ENCODE measurements at regions not wholly inside any gene's neighbourhood (a gene's known extent, or its start where the extent isn't known, plus 50 kb on each side); places are given as distances from the start of the nearest gene placed in this dataset.

DNA sequence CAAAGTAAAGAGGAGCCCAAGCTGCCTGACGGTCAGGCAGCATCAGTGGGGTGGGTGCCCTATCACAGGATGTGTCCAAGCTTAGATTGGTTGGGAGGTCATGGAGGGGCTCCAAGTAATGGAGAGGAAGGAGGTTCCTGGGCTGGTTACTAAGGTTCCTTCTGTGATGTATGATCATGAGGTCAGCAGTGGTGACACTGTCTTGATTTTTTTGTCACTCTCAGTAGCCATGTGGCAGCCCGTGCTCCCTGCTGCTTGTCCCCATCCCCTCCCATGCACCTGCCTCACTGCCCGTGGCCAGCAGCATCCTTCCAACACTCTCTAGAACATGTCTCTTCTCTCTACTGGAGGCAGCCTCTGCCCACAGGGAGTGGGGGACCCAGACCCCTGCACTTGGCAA is 261.7 kb downstream of the TLE3 start:
- TF ChIP-seq CTCF (IDR thresholded peaks at IDR 0.05) (no peak), POLR2A (IDR thresholded peaks at IDR 0.05) (no peak)

Measured in thyroid gland (tissue), 4 donors.